ENCODE measurements at regions not wholly inside any gene's neighbourhood (a gene's known extent, or its start where the extent isn't known, plus 50 kb on each side); places are given as distances from the start of the nearest gene placed in this dataset.

- Mint-ChIP-seq H3K9me3 (peaks cover 0 to 4% (median 0%) of the 10 kb centered on the region in 6 donors), H3K4me1 (no peaks in the 10 kb centered on the region), H3K27ac (no peak overlapping the region), H3K4me3 (no peak overlapping the region), H3K27me3 (ENCODE audit: low read depth in 3 of 3) (peaks cover 0 to 9% (median 0%) of the 10 kb centered on the region in 3 donors), H3K36me3 (no peaks in the 10 kb centered on the region)
- no peak for DNase-seq
These were observed 122.4 kb upstream of the OSMR start for GRCh38 chr5:38723426-38723825.

- no peak for DNase-seq
These were observed 121.3 kb upstream of the OSMR start for GRCh38 chr5:38724301-38725030.

GRCh38 chr5:38725371-38725865 lies 120.4 kb upstream of the OSMR start:
- Mint-ChIP-seq H3K4me1 (no peaks in the 10 kb centered on the region), H3K27ac (no peak overlapping the region), H3K36me3 (no peaks in the 10 kb centered on the region), H3K9me3 (peaks cover 0 to 1% (median 0%) of the 10 kb centered on the region in 6 donors), H3K27me3 (ENCODE audit: low read depth in 3 of 3) (peaks cover 0 to 9% (median 4%) of the 10 kb centered on the region in 3 donors), H3K4me3 (no peak overlapping the region)
- no peak for DNase-seq

More at GRCh38 chr5:38724301-38725030, 121.3 kb upstream of the OSMR start:
- H3K36me3 Mint-ChIP-seq, result no peaks in the 10 kb centered on the region
- no peak overlapping the region for H3K27ac Mint-ChIP-seq
- H3K4me1 Mint-ChIP-seq, result no peaks in the 10 kb centered on the region
- peaks cover 0 to 9% (median 0%) of the 10 kb centered on the region in 3 donors for H3K27me3 Mint-ChIP-seq (ENCODE audit: low read depth in 3 of 3)
- no peak overlapping the region for H3K4me3 Mint-ChIP-seq
- peaks cover 0 to 3% (median 0%) of the 10 kb centered on the region in 6 donors for H3K9me3 Mint-ChIP-seq

- Mint-ChIP-seq H3K27me3 (ENCODE audit: low read depth in 3 of 3) (peaks cover 0 to 5% (median 4%) of the 10 kb centered on the region in 3 donors), H3K9me3 (peaks cover 0 to 1% (median 0%) of the 10 kb centered on the region in 6 donors), H3K36me3 (no peaks in the 10 kb centered on the region), H3K27ac (no peak overlapping the region), H3K4me1 (no peaks in the 10 kb centered on the region), H3K4me3 (no peak overlapping the region)
- no peak for DNase-seq
These were observed 119.5 kb upstream of the OSMR start for GRCh38 chr5:38726279-38726678.

GRCh38 chr5:38728029-38728428 lies 117.8 kb upstream of the OSMR start:
- Mint-ChIP-seq H3K9me3 (no peaks in the 10 kb centered on the region), H3K4me3 (no peak overlapping the region), H3K27ac (no peak overlapping the region), H3K27me3 (ENCODE audit: low read depth in 3 of 3) (peaks cover 0 to 5% (median 4%) of the 10 kb centered on the region in 3 donors), H3K4me1 (no peaks in the 10 kb centered on the region), H3K36me3 (no peaks in the 10 kb centered on the region)
- DNase-seq, result no peak

- DNase-seq, result no peak
- H3K9me3 Mint-ChIP-seq, result no peaks in the 10 kb centered on the region
- H3K27me3 Mint-ChIP-seq (ENCODE audit: low read depth in 3 of 3), result peaks cover 0 to 4% (median 0%) of the 10 kb centered on the region in 3 donors
- H3K27ac Mint-ChIP-seq, result no peak overlapping the region
- no peaks in the 10 kb centered on the region for H3K36me3 Mint-ChIP-seq
- H3K4me1 Mint-ChIP-seq, result no peaks in the 10 kb centered on the region
- H3K4me3 Mint-ChIP-seq, result no peak overlapping the region
These were observed 114.4 kb upstream of the OSMR start for GRCh38 chr5:38731461-38731860.

GRCh38 chr5:38734353-38734752 lies 111.5 kb upstream of the OSMR start:
- Mint-ChIP-seq H3K4me3 (no peak overlapping the region), H3K9me3 (no peaks in the 10 kb centered on the region), H3K27me3 (ENCODE audit: low read depth in 3 of 3) (peaks cover 0 to 4% (median 2%) of the 10 kb centered on the region in 3 donors), H3K27ac (no peak overlapping the region), H3K4me1 (no peaks in the 10 kb centered on the region), H3K36me3 (no peaks in the 10 kb centered on the region)
- no peak for DNase-seq

GRCh38 chr5:38736089-38736488 lies 109.7 kb upstream of the OSMR start:
- H3K4me3 Mint-ChIP-seq, result no peak overlapping the region
- DNase-seq, result no peak
- no peak overlapping the region for H3K27ac Mint-ChIP-seq
- H3K36me3 Mint-ChIP-seq, result no peaks in the 10 kb centered on the region
- H3K27me3 Mint-ChIP-seq (ENCODE audit: low read depth in 3 of 3), result peaks cover 0 to 3% (median 0%) of the 10 kb centered on the region in 3 donors
- no peaks in the 10 kb centered on the region for H3K9me3 Mint-ChIP-seq
- no peaks in the 10 kb centered on the region for H3K4me1 Mint-ChIP-seq

GRCh38 chr5:38737976-38738375 lies 107.8 kb upstream of the OSMR start:
- Mint-ChIP-seq H3K36me3 (peaks cover 0 to 4% (median 0%) of the 10 kb centered on the region in 3 donors), H3K27me3 (ENCODE audit: low read depth in 3 of 3) (peaks cover 3 to 4% (median 3%) of the 10 kb centered on the region in 3 donors), H3K4me1 (no peaks in the 10 kb centered on the region), H3K4me3 (no peak overlapping the region), H3K27ac (no peak overlapping the region), H3K9me3 (peaks cover 0 to 5% (median 4%) of the 10 kb centered on the region in 6 donors)
- no peak for DNase-seq

GRCh38 chr5:38739011-38739704 lies 106.7 kb upstream of the OSMR start:
- peaks cover 3 to 9% (median 3%) of the 10 kb centered on the region in 3 donors for H3K27me3 Mint-ChIP-seq (ENCODE audit: low read depth in 3 of 3)
- no peak for DNase-seq
- H3K4me3 Mint-ChIP-seq, result no peak overlapping the region
- H3K27ac Mint-ChIP-seq, result no peak overlapping the region
- no peaks in the 10 kb centered on the region for H3K4me1 Mint-ChIP-seq
- H3K9me3 Mint-ChIP-seq, result peaks cover 0 to 15% (median 12%) of the 10 kb centered on the region in 6 donors
- peaks cover 0 to 6% (median 0%) of the 10 kb centered on the region in 3 donors for H3K36me3 Mint-ChIP-seq

GRCh38 chr5:38739705-38740045 lies 106.1 kb upstream of the OSMR start:
- H3K27ac Mint-ChIP-seq, result no peak overlapping the region
- H3K4me1 Mint-ChIP-seq, result no peaks in the 10 kb centered on the region
- H3K27me3 Mint-ChIP-seq (ENCODE audit: low read depth in 3 of 3), result peaks cover 3 to 9% (median 3%) of the 10 kb centered on the region in 3 donors
- H3K4me3 Mint-ChIP-seq, result no peak overlapping the region
- H3K36me3 Mint-ChIP-seq, result peaks cover 0 to 6% (median 0%) of the 10 kb centered on the region in 3 donors
- peaks cover 0 to 15% (median 12%) of the 10 kb centered on the region in 6 donors for H3K9me3 Mint-ChIP-seq
- no peak for DNase-seq

- peaks cover 0 to 15% (median 13%) of the 10 kb centered on the region in 6 donors for H3K9me3 Mint-ChIP-seq
- DNase-seq, result no peak
- no peak overlapping the region for H3K4me3 Mint-ChIP-seq
- no peaks in the 10 kb centered on the region for H3K4me1 Mint-ChIP-seq
- H3K27me3 Mint-ChIP-seq (ENCODE audit: low read depth in 3 of 3), result peaks cover 3 to 9% (median 3%) of the 10 kb centered on the region in 3 donors
- peaks cover 0 to 6% (median 0%) of the 10 kb centered on the region in 3 donors for H3K36me3 Mint-ChIP-seq
- no peak overlapping the region for H3K27ac Mint-ChIP-seq
These were observed 103.0 kb upstream of the OSMR start for GRCh38 chr5:38742821-38743220.

- peaks cover 0 to 6% (median 0%) of the 10 kb centered on the region in 3 donors for H3K36me3 Mint-ChIP-seq
These were observed 102.2 kb upstream of the OSMR start for GRCh38 chr5:38743562-38743961.

More at GRCh38 chr5:38743562-38743961, 102.2 kb upstream of the OSMR start:
- peaks cover 0 to 15% (median 13%) of the 10 kb centered on the region in 6 donors for H3K9me3 Mint-ChIP-seq
- H3K27me3 Mint-ChIP-seq (ENCODE audit: low read depth in 3 of 3), result peaks cover 3 to 10% (median 5%) of the 10 kb centered on the region in 3 donors
- no peak overlapping the region for H3K27ac Mint-ChIP-seq
- H3K4me3 Mint-ChIP-seq, result no peak overlapping the region
- DNase-seq, result no peak
- no peaks in the 10 kb centered on the region for H3K4me1 Mint-ChIP-seq

All from immature natural killer cell (primary cell).